Lower lobe of right lung (tissue), 2 donors: ENCODE measurements at regions not wholly inside any gene's neighbourhood (a gene's known extent, or its start where the extent isn't known, plus 50 kb on each side); places are given as distances from the start of the nearest gene placed in this dataset.

ENCODE experiments used
- ATAC-seq, 2 donors: fragments of 200-7000 bp; cut with Tn5 transposase; one replicate each; pipeline ENCODE4 v1.9.1; 2020 to 2022; ENCODE audit warnings: mild to moderate bottlenecking in 2 of 2, moderate library complexity in 2 of 2
- DNase-seq: peaks from one replicate; pipeline ENCODE4 v3.0.0-alpha.2; 2020
- H3K27ac ChIP-seq: fragments of 200-600 bp; one replicate; pipeline ENCODE4 v1.8.0; 2022
- H3K27me3 ChIP-seq: fragments of 200-600 bp; one replicate; pipeline ENCODE4 v1.8.0; 2022; ENCODE audit warnings: low read depth
- H3K36me3 ChIP-seq: fragments of 200-600 bp; one replicate; pipeline ENCODE4 v1.8.0; 2022; ENCODE audit warnings: mild to moderate bottlenecking
- H3K4me1 ChIP-seq: fragments of 200-600 bp; one replicate; pipeline ENCODE4 v1.8.0; 2022
- H3K4me3 ChIP-seq: fragments of 200-600 bp; one replicate; pipeline ENCODE4 v1.8.0; 2022; ENCODE audit warnings: mild to moderate bottlenecking
- H3K9me3 ChIP-seq: fragments of 200-600 bp; one replicate; pipeline ENCODE4 v1.8.0; 2022
- intact Hi-C: fragments of 100-400 bp; cut with DNase I; formaldehyde crosslinking; loops from one replicate; pipeline ENCODE4 v1.11.0; 2022
- TF ChIP-seq, protein P1 (sequence below): fragments of 200-600 bp; IDR thresholded peaks from one replicate; pipeline ENCODE4 v1.8.0; 2022; ENCODE audit warnings: antibody characterized with exemption, mild to moderate bottlenecking
- donor health status: DM: no; HTN: yes; CAD: no; lungs with severe emphysema.

DNA sequence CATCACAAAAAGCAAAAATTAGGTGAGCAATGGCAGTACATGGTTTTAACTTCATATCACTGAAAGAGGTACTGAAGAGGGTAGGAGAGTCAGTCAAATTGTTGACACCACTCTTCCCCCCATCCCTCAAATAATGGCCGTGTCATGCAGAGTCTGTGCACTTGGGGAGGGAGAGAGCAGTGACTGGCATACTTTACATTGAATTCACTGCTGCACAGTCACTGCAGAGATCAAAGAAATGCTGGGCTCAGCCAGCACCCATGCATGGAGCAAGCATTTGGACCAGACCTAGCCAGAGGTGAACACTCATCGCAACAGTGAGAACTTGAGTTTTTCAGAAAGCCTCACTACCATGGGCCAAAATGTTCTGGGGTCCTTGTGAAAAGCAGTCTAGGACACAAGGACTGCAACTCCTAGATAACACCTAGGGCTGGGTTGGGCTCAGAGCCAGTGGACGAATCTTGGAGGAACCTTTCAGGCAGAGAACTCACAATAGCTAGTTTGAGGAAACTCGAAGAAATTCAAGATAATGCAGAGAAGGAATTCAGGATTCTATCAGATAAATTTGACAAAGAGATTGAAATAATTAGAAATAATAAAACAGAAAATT lies 112.9 kb downstream of the NR4A2 start:
- peaks cover 11% of the 10 kb centered on the region for H3K9me3 ChIP-seq
- intact Hi-C loops: no loop called here
- H3K27me3 ChIP-seq: no peaks in the 10 kb centered on the region
- no peak overlapping the region for H3K27ac ChIP-seq
- ATAC-seq: no peak
- no peaks in the 10 kb centered on the region for H3K36me3 ChIP-seq
- H3K4me1 ChIP-seq: no peaks in the 10 kb centered on the region
- TF ChIP-seq, protein P1, sequence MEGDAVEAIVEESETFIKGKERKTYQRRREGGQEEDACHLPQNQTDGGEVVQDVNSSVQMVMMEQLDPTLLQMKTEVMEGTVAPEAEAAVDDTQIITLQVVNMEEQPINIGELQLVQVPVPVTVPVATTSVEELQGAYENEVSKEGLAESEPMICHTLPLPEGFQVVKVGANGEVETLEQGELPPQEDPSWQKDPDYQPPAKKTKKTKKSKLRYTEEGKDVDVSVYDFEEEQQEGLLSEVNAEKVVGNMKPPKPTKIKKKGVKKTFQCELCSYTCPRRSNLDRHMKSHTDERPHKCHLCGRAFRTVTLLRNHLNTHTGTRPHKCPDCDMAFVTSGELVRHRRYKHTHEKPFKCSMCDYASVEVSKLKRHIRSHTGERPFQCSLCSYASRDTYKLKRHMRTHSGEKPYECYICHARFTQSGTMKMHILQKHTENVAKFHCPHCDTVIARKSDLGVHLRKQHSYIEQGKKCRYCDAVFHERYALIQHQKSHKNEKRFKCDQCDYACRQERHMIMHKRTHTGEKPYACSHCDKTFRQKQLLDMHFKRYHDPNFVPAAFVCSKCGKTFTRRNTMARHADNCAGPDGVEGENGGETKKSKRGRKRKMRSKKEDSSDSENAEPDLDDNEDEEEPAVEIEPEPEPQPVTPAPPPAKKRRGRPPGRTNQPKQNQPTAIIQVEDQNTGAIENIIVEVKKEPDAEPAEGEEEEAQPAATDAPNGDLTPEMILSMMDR: no peak
- no peak overlapping the region for H3K4me3 ChIP-seq
- no peak for DNase-seq

DNA sequence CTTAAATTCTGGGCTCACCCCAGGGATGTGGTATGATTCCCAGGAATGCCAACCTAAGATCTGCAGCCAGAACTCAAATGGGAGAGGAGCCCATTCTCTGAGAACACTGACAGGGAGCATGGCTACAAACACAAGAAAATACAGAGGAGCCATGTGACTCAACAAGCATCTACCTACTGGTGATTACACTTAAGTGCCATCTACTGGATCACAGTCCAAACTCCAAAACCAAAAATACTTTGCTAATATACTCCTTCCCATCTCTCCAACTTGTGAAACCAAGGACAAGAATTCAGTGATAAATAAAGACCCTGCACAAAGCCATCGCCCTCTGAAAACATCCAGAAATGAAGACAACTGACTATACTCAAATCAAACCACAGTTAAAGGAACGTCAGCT lies 116.9 kb downstream of the NR4A2 start:
- H3K27ac ChIP-seq: no peak overlapping the region
- no peaks in the 10 kb centered on the region for H3K36me3 ChIP-seq
- DNase-seq (no peak), ATAC-seq (no peak)
- TF ChIP-seq, protein P1: no peak
- no peaks in the 10 kb centered on the region for H3K4me1 ChIP-seq
- no peak overlapping the region for H3K4me3 ChIP-seq
- intact Hi-C loops: no loop called here
- H3K9me3 ChIP-seq: no peaks in the 10 kb centered on the region
- no peaks in the 10 kb centered on the region for H3K27me3 ChIP-seq

DNA sequence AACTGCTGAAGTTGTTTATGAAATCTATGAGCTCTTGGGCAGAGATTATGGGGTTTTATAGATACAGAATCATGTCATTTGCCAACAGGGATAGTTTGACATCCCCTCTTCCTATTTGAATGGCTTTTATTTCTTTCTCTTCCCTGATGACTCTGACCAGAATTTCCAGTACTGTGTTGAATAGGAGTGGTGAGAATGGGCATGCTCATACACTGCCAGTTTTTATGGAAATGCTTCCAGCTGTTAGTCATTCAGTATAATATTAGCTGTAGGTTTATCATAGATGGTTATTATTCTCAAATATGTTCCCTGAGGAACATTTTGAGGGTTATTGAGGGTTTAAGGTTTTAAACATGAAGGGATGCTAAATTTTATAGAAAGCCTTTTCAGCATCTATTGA lies 121.2 kb downstream of the NR4A2 start:
- Histone ChIP-seq H3K4me3 (no peak overlapping the region), H3K36me3 (no peaks in the 10 kb centered on the region), H3K27me3 (no peaks in the 10 kb centered on the region), H3K4me1 (no peaks in the 10 kb centered on the region), H3K27ac (no peak overlapping the region), H3K9me3 (no peaks in the 10 kb centered on the region)
- no peak for DNase-seq
- ATAC-seq: no peak
- intact Hi-C loops: no loop called here
- TF ChIP-seq, protein P1: no peak

DNA sequence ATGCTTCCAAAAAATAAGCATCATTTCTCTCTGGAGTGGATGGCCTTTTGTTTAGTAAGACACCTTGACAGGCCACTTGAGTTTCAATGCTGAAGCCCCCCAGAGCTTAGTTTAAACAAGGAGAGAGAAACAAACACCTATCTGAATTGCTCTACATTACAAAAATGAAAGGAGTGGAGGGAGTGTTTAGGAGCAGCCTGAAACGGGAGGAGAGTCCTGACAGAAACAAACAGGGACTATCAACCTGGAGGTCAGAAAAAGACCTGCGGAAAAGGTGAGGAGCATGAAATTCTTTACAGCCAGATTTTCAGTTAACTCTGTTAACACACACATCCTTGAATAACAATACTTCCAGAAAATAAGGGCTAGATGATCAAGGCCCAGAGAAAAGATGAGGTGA lies 126.2 kb downstream of the NR4A2 start:
- no peak overlapping the region for H3K4me3 ChIP-seq
- H3K9me3 ChIP-seq: no peaks in the 10 kb centered on the region
- TF ChIP-seq, protein P1: no peak
- H3K27me3 ChIP-seq: no peaks in the 10 kb centered on the region
- ATAC-seq (no peak), DNase-seq (no peak)
- intact Hi-C loops: no loop called here
- no peaks in the 10 kb centered on the region for H3K36me3 ChIP-seq
- no peaks in the 10 kb centered on the region for H3K4me1 ChIP-seq
- H3K27ac ChIP-seq: no peak overlapping the region

DNA sequence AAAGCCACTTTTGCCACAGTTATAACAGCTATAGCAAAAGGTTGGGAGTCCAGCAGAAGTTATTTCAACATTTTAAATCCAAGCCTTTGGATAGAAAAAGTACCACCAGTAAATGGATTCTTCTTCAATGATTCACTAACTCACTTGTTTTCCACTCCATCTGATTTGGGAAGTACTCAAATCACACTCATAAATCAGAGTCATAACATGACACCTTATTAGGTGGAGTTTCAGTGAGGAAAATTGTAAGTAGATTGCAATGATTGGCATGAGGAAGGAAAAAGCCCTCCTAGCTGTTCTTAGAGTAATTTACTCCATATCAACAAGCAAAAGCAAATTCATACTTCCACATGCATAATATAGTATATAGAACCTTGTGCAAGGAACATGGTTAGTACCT lies 132.9 kb downstream of the NR4A2 start:
- H3K9me3 ChIP-seq: no peaks in the 10 kb centered on the region
- no peaks in the 10 kb centered on the region for H3K36me3 ChIP-seq
- no peak overlapping the region for H3K27ac ChIP-seq
- H3K27me3 ChIP-seq: no peaks in the 10 kb centered on the region
- no peaks in the 10 kb centered on the region for H3K4me1 ChIP-seq
- DNase-seq (no peak), ATAC-seq (no peak)
- TF ChIP-seq, protein P1: no peak
- intact Hi-C loops: no loop called here
- H3K4me3 ChIP-seq: no peak overlapping the region

DNA sequence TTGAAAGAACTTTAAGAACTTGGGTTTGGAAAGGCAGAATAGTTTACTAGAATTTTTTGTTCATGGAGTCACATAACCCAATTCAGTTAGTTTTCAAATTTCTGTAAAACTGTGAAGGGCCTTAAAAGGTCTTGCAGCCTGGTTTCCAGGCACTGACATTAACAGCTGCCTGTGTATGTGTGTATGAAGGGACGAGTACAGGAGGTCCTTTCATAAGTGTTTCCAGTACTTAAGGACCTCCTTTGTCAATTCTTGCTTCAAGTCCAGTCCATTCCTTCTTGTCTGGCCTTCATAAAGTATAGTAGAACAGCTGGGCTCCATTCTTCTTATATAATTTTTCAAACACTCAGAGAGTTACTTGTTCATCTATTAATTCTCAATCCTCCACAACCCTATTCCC lies 136.5 kb downstream of the NR4A2 start:
- intact Hi-C loops: no loop called here

More for the DNA sequence above, 136.5 kb downstream of the NR4A2 start:
- ATAC-seq: no peak
- H3K36me3 ChIP-seq: no peaks in the 10 kb centered on the region
- TF ChIP-seq, protein P1: no peak
- H3K4me3 ChIP-seq: no peak overlapping the region
- H3K27ac ChIP-seq: no peak overlapping the region
- H3K27me3 ChIP-seq: no peaks in the 10 kb centered on the region
- no peak for DNase-seq
- H3K4me1 ChIP-seq: no peaks in the 10 kb centered on the region
- H3K9me3 ChIP-seq: no peaks in the 10 kb centered on the region
